CD4-positive, alpha-beta T cell treated with Interleukin-6 at 100 ng/mL for 8 hours (primary cell): ENCODE measurements at regions not wholly inside any gene's neighbourhood (a gene's known extent, or its start where the extent isn't known, plus 50 kb on each side); places are given as distances from the start of the nearest gene placed in this dataset.
A peak's percentile ranks its signal among the peaks of the same experiment; 100 is the strongest.
"Not testable (repeated sequence)": the region's sequence is repeated elsewhere in the genome, so short reads cannot be mapped to it uniquely, and the experiment has no call there.

ENCODE experiments used
- DNase-seq: peaks from one replicate; pipeline ENCODE4 v3.0.0-alpha.2; 2020; ENCODE audit warnings: mixed read lengths, low spot score

DNA sequence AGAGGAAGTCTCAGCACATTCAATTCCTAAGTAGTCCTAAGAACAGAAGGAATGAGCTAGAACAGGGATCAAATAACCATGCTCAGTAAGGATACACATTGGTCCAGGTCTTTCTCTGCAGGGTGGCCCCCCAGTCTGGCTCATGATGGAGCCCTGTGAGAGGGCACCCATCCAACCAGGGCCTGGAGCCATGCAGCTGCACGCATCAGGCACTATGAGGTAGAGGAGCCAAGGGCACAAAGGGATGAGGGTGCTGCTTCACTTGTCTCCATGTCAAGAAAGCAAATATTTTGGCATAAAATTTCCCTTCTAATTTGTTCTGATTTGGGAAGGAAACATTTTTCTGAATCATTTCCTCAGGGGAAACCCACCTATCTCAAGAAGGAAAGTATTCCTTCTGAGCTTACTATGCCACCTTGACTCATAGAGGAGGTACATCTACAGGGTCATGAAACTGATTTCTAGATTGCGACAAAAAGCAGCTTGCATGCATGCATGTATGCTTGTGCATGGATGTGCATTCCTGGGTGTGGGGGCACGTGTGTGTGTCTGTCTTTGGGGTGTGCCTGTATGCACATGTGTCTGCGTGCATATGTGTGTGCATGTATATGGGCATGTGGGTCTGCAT, 600.3 kb downstream of the MID1IP1 start:
- DNase-seq, result no peak

DNA sequence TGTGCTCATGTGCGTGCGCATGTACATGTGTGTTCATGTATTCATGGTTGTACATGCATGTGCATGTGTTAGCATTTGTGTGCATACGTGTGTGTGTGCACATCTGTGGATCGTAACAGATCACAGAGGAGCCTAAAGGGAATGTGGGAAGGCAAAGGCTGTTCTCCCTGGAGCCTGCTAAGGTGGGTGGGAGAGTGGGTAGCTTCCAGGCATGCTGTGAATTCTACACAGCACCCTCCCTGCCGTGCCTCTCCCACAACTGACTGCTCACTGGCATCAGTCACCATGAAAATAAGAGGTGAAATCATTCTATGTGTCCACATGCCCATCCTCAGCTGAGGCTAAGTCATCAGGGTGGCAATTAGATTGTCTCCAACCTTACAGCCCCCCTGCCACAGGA, 600.9 kb downstream of the MID1IP1 start:
- DNase-seq, result no peak

DNA sequence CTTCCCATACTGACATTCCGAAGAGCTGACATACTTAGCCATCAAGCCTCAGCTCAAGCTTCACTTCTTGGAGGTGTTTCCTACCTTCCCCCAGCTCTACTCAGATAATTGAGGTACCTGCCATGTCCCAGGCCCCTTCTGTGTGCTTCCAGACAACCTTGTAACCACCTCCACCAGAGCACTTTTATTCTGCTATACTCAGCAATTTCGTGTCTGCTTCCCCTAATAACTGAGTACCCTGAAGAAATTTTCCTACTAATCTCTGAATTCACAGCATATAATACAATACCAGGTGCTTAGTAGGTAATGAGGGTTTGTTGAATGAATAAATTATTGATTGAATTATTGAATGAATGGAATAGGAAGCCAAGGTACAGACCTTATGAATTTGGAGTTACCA, 605.5 kb downstream of the MID1IP1 start:
- no peak for DNase-seq

DNA sequence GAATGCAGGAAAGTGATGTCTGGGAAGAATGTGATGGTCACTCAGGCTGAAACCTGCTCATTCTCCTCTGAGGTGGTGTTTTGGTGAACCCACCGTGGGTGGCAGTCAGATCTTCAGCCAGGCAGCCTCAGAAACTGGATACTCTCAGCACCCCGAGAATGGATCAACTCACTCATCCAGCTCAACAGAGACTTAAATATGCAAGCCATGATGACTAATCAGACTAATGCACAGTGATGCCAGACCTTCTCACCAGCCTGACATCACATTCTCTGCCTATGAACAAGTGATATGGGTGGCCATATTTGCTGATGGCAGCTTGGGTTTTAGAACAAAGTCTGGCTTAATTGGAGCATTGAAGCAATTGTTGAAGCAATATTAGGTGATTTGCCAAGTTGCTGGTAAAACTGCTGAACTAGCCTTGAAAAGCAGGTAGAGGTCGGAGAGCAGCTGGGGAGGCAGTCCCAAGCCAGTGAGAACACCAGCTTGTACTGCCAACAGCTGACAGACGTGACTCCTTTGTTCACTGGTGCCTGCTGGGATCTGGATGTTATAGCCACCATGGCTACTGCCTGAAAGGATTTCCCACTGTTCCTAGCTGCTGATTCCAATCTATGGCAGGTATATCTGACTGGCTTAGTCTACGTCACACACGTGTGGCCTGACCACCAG, 608.1 kb downstream of the MID1IP1 start:
- no peak for DNase-seq

DNA sequence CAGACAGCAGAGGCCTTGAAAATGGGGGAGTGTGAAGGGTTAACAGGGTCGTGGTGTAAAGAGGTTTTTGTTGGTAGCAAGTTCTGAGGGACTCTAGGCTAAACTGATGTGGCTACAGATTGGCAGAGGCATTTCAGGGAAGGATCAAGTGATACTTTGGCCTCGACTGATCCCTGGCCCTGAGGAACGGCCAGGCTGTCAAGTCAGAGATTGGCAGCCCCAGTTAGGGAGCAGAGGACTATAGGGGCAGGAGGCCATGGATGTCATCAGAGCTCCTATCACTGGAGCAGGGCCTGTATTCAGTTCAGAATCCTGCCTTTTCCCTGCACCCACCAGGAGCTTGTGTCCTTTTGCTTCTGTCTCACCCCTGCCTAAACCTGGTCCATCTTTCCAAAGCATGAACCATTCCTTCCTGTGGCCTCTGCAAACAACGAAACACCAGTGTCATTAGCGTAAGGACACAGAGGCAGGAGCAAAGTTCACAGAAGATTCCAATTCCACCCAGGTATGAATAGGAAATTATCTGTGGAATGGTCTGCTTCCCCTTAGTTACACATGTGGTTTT, 613.1 kb downstream of the MID1IP1 start:
- no peak for DNase-seq

DNA sequence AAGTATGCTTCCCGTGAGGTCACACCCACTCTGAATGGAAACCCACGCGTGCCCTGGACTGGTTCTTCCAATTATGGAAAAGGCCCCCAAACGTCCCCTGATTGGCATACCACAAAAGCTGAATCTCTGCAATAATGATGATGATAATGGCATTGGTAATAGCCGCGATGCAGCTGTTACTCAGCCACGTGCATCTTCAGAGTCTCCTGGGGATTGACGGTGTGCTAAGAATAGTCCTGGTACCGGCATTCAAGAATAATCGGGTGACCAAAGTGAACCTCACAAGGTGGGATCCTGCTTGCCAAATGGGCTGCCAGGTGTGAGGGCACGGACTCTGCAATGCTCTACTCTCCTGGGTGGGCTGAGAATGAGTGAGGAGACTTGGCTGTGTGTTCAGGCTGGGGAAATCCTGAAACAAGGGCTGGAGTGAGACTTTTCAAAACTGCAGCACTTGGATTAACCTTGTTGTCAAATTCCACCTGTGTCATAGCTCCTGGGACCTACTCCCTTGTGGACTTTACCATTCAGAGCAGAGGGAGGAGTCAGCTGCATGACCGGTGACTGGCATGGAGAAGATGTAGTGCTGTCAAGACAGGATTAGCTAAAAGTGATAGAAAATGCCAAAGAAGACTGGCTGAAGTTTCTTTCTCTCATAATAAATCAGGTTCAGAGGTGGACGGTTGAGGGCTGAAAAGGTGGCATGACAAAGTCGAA, 615.4 kb downstream of the MID1IP1 start:
- DNase-seq, result no peak

DNA sequence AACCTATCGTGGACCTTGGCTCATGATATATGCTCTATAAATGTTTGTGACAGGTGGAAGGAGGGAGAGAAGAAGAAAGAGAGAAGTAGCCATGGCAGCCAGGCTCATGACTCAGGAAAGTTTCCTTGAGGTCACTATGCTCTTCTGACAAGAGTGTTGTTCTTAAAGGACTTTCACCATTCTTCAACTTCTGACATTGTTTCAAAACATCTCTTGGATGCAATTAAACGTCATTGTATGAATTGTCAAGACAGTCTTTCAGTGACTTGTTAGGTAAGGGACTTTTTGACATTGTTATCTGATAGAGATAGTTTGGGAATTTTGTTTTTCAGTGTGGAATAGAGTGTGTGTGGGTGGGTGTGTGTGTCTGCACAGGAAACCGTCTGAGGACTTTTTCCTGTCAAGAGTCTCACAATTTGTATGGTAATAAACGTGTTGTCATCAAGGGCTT, 617.0 kb downstream of the MID1IP1 start:
- DNase-seq, result no peak

DNA sequence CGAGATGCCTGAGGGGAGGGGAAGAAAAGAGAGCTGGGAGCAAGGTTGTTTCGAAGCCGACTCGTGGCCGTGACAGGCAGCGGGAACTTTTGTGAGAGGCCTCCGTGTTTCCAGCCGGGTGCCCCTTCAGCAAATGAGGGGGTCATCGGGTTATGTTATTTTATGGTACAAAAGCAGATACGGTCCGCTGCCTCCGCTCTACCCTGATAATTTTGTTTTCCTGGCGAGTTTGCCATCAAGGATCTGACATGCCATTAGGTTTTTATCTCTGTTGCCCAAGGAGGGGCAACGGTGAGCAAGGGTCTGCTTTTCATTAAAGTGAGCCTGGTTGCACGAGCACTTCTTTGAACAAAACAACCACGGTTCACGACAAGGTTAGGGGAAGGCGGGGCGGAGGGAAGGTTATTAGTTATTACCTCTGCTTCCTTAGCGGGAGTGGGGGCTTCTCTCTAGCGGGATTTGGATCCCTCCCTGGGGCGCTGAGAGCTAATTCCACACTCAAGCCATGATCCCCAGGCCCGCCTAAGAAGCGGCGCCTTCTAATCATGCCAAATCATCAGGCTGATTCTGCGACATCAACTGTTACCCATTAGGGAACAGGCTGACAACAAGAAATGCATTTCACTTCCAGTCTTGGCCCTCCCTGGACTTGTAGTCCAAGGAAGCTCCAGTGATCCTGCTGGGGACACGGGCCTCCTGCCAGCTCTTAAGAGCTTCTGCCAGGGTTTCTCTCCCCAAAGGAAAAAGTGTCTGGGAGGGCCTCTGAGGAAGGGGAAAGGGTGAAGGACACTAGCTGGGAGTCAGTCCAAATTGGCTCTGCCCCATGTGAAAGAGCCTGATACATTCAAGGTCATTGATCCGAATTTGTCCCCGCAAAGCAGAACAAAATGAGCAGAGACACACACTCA, 617.7 kb downstream of the MID1IP1 start:
- DNase-seq, result no peak

DNA sequence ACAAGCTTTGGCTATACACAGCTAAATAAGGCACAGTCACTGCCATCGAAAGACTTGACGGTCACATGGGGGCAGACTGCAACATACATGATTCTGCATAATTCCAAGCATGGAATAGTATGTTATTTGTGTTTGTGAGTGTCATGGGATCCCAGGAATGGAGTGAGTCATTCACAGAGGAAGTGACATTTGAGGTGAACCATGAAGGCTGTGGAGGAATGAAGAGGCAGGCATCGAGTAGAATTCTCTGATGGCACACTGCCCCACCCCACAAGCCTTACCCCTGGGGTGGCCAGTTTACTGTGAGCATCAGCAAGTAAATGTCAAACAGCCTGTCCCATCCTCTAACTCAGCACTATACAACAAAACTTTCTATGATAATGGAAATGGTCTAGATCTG, 619.7 kb downstream of the MID1IP1 start:
- no peak for DNase-seq

DNA sequence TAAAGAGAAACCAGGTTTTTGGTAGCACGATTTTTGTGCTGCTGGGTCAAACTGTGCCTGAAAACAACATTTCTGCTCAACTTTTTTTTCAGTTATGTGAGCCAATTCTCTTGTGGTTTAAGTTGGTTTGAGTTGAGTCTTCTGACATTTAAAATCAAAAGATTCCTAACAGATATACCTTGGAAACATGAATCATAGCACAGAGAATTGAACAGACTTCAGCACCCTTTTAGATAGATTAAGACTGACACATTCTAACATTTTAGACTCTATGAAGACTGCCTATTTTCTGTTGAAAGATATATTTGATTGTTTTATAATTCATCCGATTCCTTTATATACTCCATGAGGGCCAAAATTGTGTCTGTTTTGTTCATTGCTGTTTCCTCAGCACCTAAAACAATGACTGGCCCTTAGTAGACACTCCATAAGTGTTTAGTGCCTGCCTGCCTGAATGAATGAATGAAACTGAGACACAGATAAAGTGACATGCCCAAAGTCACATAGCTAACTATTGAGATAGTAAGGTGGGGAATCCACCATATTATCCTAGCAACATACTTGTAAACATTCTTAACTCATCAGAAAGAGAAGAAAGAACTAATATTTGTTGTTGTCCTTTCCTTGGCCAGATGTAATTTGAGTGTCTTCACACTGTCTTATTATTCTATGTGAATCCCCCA, 624.0 kb downstream of the MID1IP1 start:
- no peak for DNase-seq

DNA sequence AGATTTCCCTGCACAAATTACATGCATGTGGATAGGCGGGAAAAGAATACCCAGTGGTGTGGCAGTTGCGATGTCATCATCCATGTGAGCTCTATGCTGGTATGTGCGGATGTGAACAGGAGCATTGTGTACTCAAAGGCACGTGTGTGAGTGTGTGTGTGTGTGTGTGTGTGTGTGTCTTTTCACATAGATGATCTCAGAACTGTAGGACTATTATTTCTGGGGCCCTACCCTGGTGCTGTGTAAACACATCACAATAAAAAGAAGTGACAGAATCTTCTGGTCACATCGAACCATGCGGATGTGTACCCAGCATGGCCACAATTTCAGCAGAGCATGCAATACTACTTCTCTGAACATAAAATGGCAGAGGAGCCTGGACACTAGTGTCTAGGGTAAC, 624.8 kb downstream of the MID1IP1 start:
- DNase-seq, result no peak

DNA sequence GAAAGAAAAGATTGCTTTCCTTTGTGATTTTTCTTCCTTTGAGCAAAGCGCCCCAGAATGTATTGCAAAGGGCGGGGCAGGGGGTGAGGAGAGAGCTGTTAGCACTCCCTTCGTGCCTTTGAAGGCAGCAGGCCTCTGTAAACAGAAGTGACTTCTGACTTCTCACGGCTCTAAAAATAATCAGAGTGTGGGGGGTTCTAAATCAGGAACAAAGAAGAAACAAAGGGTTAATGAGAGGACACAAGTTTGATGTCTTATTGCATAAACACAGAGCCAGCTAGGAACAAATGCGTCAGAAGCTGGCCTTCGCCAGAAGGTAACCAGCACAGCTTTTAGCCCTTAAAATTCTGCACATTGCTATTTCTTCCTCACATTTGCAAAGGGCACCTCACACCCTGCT, 626.2 kb downstream of the MID1IP1 start:
- DNase-seq, result peak; percentile 15

DNA sequence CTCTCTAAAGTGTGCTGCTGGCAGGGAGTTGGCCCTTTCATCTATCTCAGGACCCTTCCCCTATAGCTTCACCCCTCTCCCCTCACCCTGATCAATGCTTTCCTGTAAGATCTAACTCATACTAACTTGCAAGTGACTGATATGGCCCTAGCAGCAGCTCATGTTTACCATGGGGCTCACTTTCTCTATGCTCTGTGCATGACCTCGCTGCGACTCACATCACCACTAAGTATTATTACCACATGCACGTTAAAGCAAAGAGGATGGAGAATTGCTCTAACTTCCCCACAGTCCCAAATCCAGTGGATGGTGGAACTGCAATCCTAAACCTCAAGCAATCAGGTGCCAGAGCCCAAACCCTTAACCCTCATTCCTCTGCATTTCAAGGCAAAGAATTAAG, 626.6 kb downstream of the MID1IP1 start:
- no peak for DNase-seq

DNA sequence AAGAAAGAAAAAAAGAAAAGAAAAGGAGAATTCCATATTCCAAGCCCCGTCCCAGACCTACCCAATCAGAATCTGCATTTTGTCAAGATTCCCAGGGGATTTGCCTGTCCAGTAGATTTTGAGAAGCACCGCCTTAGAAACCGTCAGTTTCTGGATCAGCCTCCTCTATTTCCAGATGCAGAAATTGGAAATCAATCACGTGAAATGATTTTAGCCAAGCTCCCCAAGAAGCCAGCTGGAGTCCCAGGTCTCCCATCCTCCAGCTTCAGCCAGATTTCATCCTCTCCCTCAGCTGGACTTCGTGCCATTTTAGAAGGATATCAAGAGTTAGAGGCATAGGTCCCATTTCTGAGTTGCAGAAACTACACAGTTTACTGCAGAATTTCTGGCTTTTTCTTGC, 629.3 kb downstream of the MID1IP1 start:
- no peak for DNase-seq

DNA sequence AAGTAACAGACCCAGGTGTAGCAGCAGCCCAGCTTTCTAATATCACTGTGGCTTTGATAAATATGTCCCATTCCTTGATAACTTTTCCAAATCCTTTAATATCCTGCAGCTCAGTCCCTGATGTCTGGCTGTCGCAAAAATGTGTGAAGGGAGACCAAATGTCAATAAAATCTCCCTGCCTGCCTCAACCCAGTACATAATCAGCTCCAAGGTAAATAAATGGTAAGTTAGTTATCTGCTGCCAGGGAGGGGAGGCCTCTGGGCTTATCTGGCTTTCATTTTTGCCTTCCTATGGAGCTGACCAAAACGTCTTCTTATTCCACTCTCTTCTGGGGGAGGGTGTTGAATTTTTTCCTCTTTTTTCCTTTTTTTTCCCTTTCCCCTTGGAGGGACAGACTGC, 630.6 kb downstream of the MID1IP1 start:
- DNase-seq, result no peak

DNA sequence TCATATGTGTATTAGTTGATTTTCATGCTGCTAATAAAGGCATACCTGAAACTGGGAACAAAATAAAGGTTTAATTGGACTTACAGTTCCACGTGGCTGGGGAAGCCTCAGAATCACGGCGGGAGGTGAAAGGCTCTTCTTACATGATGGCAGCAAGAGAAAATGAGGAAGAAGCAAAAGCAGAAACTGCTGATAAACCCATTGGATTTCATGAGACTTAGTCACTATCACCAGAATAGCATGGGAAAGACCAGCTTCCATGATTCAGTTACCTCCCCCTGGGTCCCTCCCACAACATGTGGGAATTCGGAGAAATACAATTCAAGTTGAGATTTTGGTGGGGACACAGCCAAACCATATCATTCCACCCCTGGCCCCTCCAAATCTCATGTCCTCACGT, 633.4 kb downstream of the MID1IP1 start:
- not testable (repeated sequence) for DNase-seq

DNA sequence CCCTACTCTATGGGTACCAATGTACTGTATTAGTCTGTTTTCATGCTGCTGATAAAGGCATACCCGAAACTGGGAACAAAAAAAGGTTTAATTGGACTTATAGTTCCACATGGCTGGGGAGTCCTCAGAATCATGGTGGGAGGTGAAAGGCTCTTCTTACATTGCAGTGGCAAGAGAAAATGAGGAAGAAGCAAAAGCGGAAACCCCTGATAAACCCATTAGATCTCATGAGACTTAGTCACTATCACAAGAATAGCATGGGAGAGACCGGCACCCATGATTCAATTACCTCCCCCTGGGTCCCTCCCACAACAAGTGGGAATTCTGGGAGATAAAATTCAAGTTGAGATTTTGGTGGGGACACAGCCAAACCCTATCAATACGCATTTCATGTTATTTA, 635.3 kb downstream of the MID1IP1 start:
- not testable (repeated sequence) for DNase-seq

DNA sequence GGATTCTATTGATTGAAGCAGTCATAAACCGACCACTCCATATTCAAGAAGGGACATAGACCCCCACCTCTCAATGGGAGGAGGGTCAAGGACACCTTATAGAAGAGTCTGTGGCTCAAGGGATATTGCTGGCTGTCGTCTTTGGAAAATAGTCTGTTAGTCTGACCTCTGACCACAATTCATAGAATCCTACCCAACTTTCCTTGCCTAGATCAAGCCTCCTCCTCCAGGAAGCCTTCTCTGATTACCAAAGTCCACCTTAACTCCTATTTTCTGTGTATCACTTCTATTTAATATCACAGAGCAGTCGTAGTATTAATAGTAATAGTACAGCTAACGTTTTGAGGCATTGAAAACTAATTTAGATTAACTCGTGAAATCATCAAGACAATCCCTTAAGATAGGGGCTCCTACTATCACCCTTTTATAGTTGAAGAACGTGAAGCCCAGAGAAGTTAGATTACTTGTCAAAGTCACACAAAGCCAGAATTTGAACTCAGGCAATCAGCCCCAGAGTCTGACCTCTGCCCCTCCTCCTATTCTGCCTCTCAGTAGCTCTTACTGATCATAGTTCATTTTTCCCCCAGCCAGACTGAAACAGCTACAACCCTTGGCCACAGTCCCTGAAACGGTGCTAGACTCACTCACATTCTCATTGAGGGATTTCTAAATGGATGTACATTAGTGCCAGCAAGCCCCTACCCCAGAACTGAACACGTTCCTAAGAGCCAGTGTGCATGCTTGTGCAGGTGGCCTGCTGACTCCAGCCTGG, 636.6 kb downstream of the MID1IP1 start:
- no peak for DNase-seq

DNA sequence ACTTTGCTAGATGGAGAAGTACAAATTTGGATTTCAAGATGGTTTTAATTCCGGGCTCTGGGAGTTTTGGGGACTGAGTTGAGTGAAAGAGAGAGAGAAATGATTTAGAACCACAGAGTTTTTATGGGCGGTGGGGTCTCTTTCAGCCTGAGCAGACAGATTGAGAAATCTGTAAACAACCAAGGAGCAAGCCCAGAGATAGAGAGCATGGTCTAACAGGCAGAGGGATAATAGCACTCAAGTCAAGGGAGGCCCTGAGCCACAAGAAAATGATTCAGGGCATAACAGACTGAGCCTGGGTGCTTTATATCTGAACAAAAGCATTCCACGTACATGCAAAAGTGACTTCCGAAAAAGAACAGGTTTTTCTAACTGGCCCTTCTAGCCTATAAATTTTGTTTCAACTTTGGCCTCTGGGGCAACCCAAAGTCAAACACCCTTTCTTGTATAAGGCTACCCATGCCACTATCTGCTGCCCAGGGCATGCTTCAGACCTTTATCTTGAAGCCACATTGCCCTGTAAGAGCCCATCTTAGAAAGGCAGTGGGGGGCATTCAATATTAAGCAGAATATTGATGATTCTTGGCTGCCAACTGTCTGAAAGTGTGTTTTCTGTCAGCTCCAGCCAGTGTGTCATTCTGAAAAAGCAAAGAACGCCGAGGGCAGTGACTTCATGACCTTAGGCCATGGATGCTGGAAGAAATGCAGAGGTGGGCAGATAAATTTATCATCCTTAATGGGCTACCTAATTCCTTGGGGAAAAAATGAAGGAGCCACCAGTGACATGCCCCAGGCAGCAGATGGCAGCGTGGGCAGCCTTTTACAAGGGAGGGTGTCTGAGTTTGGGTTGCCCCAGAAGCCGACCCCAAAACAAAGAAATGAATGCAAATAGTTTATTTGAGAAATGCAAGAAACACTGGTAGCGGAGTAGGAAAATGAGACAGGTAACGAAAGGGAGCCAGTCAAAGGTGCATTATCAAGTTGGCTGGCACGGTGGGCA, 637.6 kb downstream of the MID1IP1 start:
- DNase-seq, result no peak
